Endothelial cell (in vitro differentiated cells): ENCODE measurements at regions not wholly inside any gene's neighbourhood (a gene's known extent, or its start where the extent isn't known, plus 50 kb on each side); places are given as distances from the start of the nearest gene placed in this dataset.

Experiments
- DNase-seq: peaks from one replicate; pipeline ENCODE4 v3.0.0; 2021; ENCODE audit warnings: low spot score
- H3K27ac Mint-ChIP-seq: one replicate; pipeline ENCODE4 v1.8.0; 2021; ENCODE audit warnings: mixed read lengths, inconsistent platforms; ENCODE audit not compliant: unreplicated experiment
- H3K27me3 Mint-ChIP-seq: one replicate; pipeline ENCODE4 v1.8.0; 2021; ENCODE audit warnings: mild to moderate bottlenecking, moderate library complexity, mixed read lengths, inconsistent platforms; ENCODE audit not compliant: unreplicated experiment
- H3K36me3 Mint-ChIP-seq: one replicate; pipeline ENCODE4 v1.8.0; 2021; ENCODE audit warnings: mild to moderate bottlenecking, low read depth, mixed read lengths, inconsistent platforms; ENCODE audit not compliant: unreplicated experiment
- H3K4me1 Mint-ChIP-seq: one replicate; pipeline ENCODE4 v1.8.0; 2021; ENCODE audit warnings: mild to moderate bottlenecking, mixed read lengths, inconsistent platforms; ENCODE audit not compliant: unreplicated experiment
- H3K4me3 Mint-ChIP-seq: one replicate; pipeline ENCODE4 v1.8.0; 2021; ENCODE audit warnings: mild to moderate bottlenecking, mixed read lengths, inconsistent platforms; ENCODE audit not compliant: unreplicated experiment
- H3K9me3 Mint-ChIP-seq: one replicate; pipeline ENCODE4 v1.8.0; 2021; ENCODE audit warnings: mixed read lengths, inconsistent platforms; ENCODE audit not compliant: unreplicated experiment
- CTCF ChIP-seq: fragments of 200-600 bp; sonication (generic); IDR thresholded peaks from one replicate; pipeline ENCODE4 v1.5.0; 2021; ENCODE audit warnings: antibody characterized with exemption; ENCODE audit not compliant: unreplicated experiment

- TF ChIP-seq CTCF: no peak
- Mint-ChIP-seq H3K9me3 (no peaks in the 10 kb centered on the region), H3K27me3 (peaks cover 3% of the 10 kb centered on the region), H3K4me1 (peaks cover 13% of the 10 kb centered on the region), H3K36me3 (no peaks in the 10 kb centered on the region), H3K27ac (no peak overlapping the region), H3K4me3 (no peak overlapping the region)
- no peak for DNase-seq
These were observed 359.1 kb upstream of the RAB6C start for GRCh38 chr2:129620411-129620810.

GRCh38 chr2:129623783-129624182 lies 355.7 kb upstream of the RAB6C start:
- H3K9me3 Mint-ChIP-seq: no peaks in the 10 kb centered on the region
- no peak overlapping the region for H3K4me3 Mint-ChIP-seq
- no peak for TF ChIP-seq CTCF
- no peak for DNase-seq
- peaks cover 5% of the 10 kb centered on the region for H3K27me3 Mint-ChIP-seq
- no peak overlapping the region for H3K27ac Mint-ChIP-seq
- H3K4me1 Mint-ChIP-seq: peaks cover 13% of the 10 kb centered on the region
- H3K36me3 Mint-ChIP-seq: peaks cover 4% of the 10 kb centered on the region

GRCh38 chr2:129627437-129627836 lies 352.0 kb upstream of the RAB6C start:
- no peak for TF ChIP-seq CTCF
- H3K4me1 Mint-ChIP-seq: no peaks in the 10 kb centered on the region
- no peak overlapping the region for H3K27ac Mint-ChIP-seq
- H3K9me3 Mint-ChIP-seq: no peaks in the 10 kb centered on the region
- peaks cover 4% of the 10 kb centered on the region for H3K36me3 Mint-ChIP-seq
- H3K27me3 Mint-ChIP-seq: peaks cover 4% of the 10 kb centered on the region
- no peak overlapping the region for H3K4me3 Mint-ChIP-seq
- DNase-seq: no peak

GRCh38 chr2:129636692-129637091 lies 342.8 kb upstream of the RAB6C start:
- peaks cover 2% of the 10 kb centered on the region for H3K27me3 Mint-ChIP-seq
- no peaks in the 10 kb centered on the region for H3K36me3 Mint-ChIP-seq
- H3K4me3 Mint-ChIP-seq: no peak overlapping the region

GRCh38 chr2:129641371-129641770 lies 338.1 kb upstream of the RAB6C start:
- no peak overlapping the region for H3K27ac Mint-ChIP-seq
- H3K27me3 Mint-ChIP-seq: no peaks in the 10 kb centered on the region
- H3K36me3 Mint-ChIP-seq: no peaks in the 10 kb centered on the region
- no peaks in the 10 kb centered on the region for H3K4me1 Mint-ChIP-seq
- H3K9me3 Mint-ChIP-seq: no peaks in the 10 kb centered on the region
- TF ChIP-seq CTCF: no peak
- no peak for DNase-seq
- H3K4me3 Mint-ChIP-seq: no peak overlapping the region

More at GRCh38 chr2:129636692-129637091, 342.8 kb upstream of the RAB6C start:
- DNase-seq: no peak
- TF ChIP-seq CTCF: no peak
- Mint-ChIP-seq H3K9me3 (no peaks in the 10 kb centered on the region), H3K27ac (no peak overlapping the region), H3K4me1 (no peaks in the 10 kb centered on the region)
